A549 (cell line): ENCODE measurements at regions not wholly inside any gene's neighbourhood (a gene's known extent, or its start where the extent isn't known, plus 50 kb on each side); places are given as distances from the start of the nearest gene placed in this dataset.

Source experiments
- ATAC-seq, 2 experiments: fragments of 200-7000 bp in 1 of 2; fragments of >200 bp in 1 of 2; cut with Nextera tagmentation in 1 of 2; cut with Tn5 transposase in 1 of 2; 3 replicates each; pipeline versions ENCODE4 v1.8.0 to v1.9.1; 2018 to 2020; ENCODE audit warnings: mild to moderate bottlenecking in 1 of 2, moderate library complexity in 1 of 2
- CTCF ChIA-PET: fragments of 300-600 bp; sonication (Branson Sonifier 250); formaldehyde crosslinking; extraction: SDS; loops from one replicate; lab custom pipeline; 2021; ENCODE audit warnings: antibody characterized with exemption, inconsistent platforms; lab: Yijun Ruan, JAX
- POLR2A ChIA-PET: fragments of 350-600 bp; formaldehyde crosslinking; extraction: SDS; loops from one replicate; lab custom pipeline; 2021; ENCODE audit warnings: antibody characterized with exemption, inconsistent platforms; lab: Yijun Ruan, JAX
- DNase-seq, 2 experiments: peaks; one replicate each; pipeline versions ENCODE4 v3.0.0 to v3.0.0-alpha.2; 2011 to 2016; ENCODE audit warnings: low read depth in 1 of 2, low spot score in 1 of 2
- FAIRE-seq: peaks from 2 replicates; lab custom pipeline; 2011; peaks lifted over from hg19 to GRCh38; lab: Jason Lieb, UNC
- H3K27ac ChIP-seq, 2 experiments: fragments of >200 bp; sonication (Bioruptor Twin); formaldehyde crosslinking; 3 replicates each; pipeline ENCODE4 v1.5.1; 2016 to 2017
- H3K4me1 ChIP-seq: fragments of >200 bp; sonication (Bioruptor Twin); formaldehyde crosslinking; 3 replicates; pipeline ENCODE4 v1.6.1; 2016
- H3K4me2 ChIP-seq: fragments of >200 bp; sonication (Bioruptor Twin); formaldehyde crosslinking; 3 replicates; pipeline ENCODE4 v1.6.1; 2016
- H3K4me3 ChIP-seq: fragments of >200 bp; sonication (Bioruptor Twin); formaldehyde crosslinking; 3 replicates; pipeline ENCODE4 v1.5.1; 2016
- H3K9me3 ChIP-seq: fragments of >200 bp; sonication (Bioruptor Twin); formaldehyde crosslinking; 3 replicates; pipeline ENCODE4 v1.6.1; 2016
- BHLHE40 ChIP-seq: IDR thresholded peaks from 2 replicates; pipeline ENCODE4 v1.6.1; 2012; ENCODE audit warnings: low read depth, low read length, inconsistent platforms
- CBX8 ChIP-seq: fragments of 200-600 bp; sonication (generic); IDR thresholded peaks from 2 replicates; pipeline ENCODE4 v1.6.1; 2016
- EHMT2 ChIP-seq: fragments of 200-600 bp; sonication (generic); IDR thresholded peaks from 2 replicates; pipeline ENCODE4 v1.6.1; 2016; ENCODE audit warnings: antibody characterized with exemption, low read depth, mild to moderate bottlenecking, moderate library complexity
- EP300 ChIP-seq, 2 experiments: fragments of >200 bp; sonication (Bioruptor Twin); formaldehyde crosslinking; IDR thresholded peaks; 2 replicates in 1 of 2; 3 replicates in 1 of 2; pipeline ENCODE4 v1.6.1; 2016 to 2017
- FOSL2 ChIP-seq, 2 experiments: fragments of 450-650 bp in 1 of 2; fragments of >200 bp in 1 of 2; sonication (Bioruptor Twin) in 1 of 2; formaldehyde crosslinking; IDR thresholded peaks; 2 replicates each; pipeline versions ENCODE4 v1.5.0 to v1.6.1; 2016 to 2020; ENCODE audit warnings: mild to moderate bottlenecking in 1 of 2, moderate library complexity in 1 of 2
- GATA3 ChIP-seq: IDR thresholded peaks from 2 replicates; pipeline ENCODE4 v1.6.1; 2012; ENCODE audit warnings: borderline replicate concordance
- HDAC2 ChIP-seq: fragments of 200-600 bp; sonication (generic); IDR thresholded peaks from 2 replicates; pipeline ENCODE4 v1.6.1; 2016
- HEYL ChIP-seq: fragments of 250-450 bp; sonication (Bioruptor Pico); IDR thresholded peaks from 2 replicates; pipeline ENCODE4 v1.8.0; 2021; ENCODE audit warnings: mild to moderate bottlenecking, moderate library complexity
- HOXB13 ChIP-seq: fragments of 250-450 bp; sonication (Bioruptor Pico); IDR thresholded peaks from 2 replicates; pipeline ENCODE4 v1.5.0; 2020; ENCODE audit warnings: low read depth, mild to moderate bottlenecking, moderate library complexity
- JUNB ChIP-seq: fragments of >200 bp; sonication (Bioruptor Twin); formaldehyde crosslinking; IDR thresholded peaks from 2 replicates; pipeline ENCODE4 v1.6.1; 2016
- KDM1A ChIP-seq: fragments of 200-600 bp; sonication (generic); IDR thresholded peaks from 2 replicates; pipeline ENCODE4 v1.6.1; 2016; ENCODE audit warnings: low read depth, mild to moderate bottlenecking
- MAZ ChIP-seq: fragments of 150-350 bp; IDR thresholded peaks from 2 replicates; pipeline ENCODE4 v1.6.1; 2014; ENCODE audit warnings: antibody characterized with exemption, low read depth, low read length, borderline replicate concordance
- MYC ChIP-seq: IDR thresholded peaks from 2 replicates; pipeline ENCODE4 v1.6.1; 2012; ENCODE audit warnings: mild to moderate bottlenecking, inconsistent platforms, low read length, improper control_type of control experiment, borderline replicate concordance
- NPAS2 ChIP-seq: fragments of 250-450 bp; sonication (Bioruptor Pico); IDR thresholded peaks from 2 replicates; pipeline ENCODE4 v1.8.0; 2022; ENCODE audit warnings: mild to moderate bottlenecking, moderate library complexity, borderline replicate concordance
- PHF8 ChIP-seq: fragments of 200-600 bp; sonication (generic); IDR thresholded peaks from 2 replicates; pipeline ENCODE4 v1.6.1; 2016; ENCODE audit warnings: low read depth, mild to moderate bottlenecking, antibody characterized with exemption, moderate library complexity, borderline replicate concordance
- POLR2AphosphoS2 ChIP-seq: conservative IDR thresholded peaks from 2 replicates; pipeline ENCODE4 v1.6.1; 2012; ENCODE audit warnings: low read length, improper control_type of control experiment, inconsistent platforms
- RFX5 ChIP-seq: fragments of 450-650 bp; IDR thresholded peaks from 2 replicates; pipeline ENCODE4 v1.7.1; 2014; ENCODE audit warnings: antibody characterized with exemption, mild to moderate bottlenecking, moderate library complexity
- SMC3 ChIP-seq: fragments of >200 bp; sonication (Bioruptor Twin); formaldehyde crosslinking; IDR thresholded peaks from 3 replicates; pipeline ENCODE4 v1.6.1; 2018; ENCODE audit warnings: inconsistent platforms
- TFCP2L1 ChIP-seq: fragments of 250-450 bp; sonication (Bioruptor Pico); IDR thresholded peaks from 2 replicates; pipeline ENCODE4 v1.5.0; 2021; ENCODE audit warnings: mild to moderate bottlenecking
- TP53 ChIP-seq: fragments of 250-450 bp; sonication (Bioruptor Pico); IDR thresholded peaks from 2 replicates; pipeline ENCODE4 v1.5.0; 2021; ENCODE audit warnings: mild to moderate bottlenecking, moderate library complexity
- ZNF302 ChIP-seq: fragments of 250-450 bp; sonication (Bioruptor Pico); IDR thresholded peaks from 2 replicates; pipeline ENCODE4 v1.9.0; 2021; ENCODE audit warnings: inconsistent platforms, mild to moderate bottlenecking, moderate library complexity
- ZSCAN20 ChIP-seq: fragments of 250-450 bp; sonication (Bioruptor Pico); IDR thresholded peaks from 2 replicates; pipeline ENCODE4 v1.8.0; 2022; ENCODE audit warnings: mild to moderate bottlenecking, moderate library complexity
- WGBS: methylation state at CpG from one replicate; pipeline ENCODE4 v1.1.6; 2017; ENCODE audit errors: missing lambda C conversion rate; 5-methylcytosine and 5-hydroxymethylcytosine counted together
- TF ChIP-seq, protein P1 (sequence below): fragments of 450-650 bp; IDR thresholded peaks from 2 replicates; pipeline ENCODE4 v1.6.1; 2014; ENCODE audit warnings: antibody characterized with exemption
- TF ChIP-seq, protein P2 (sequence below): fragments of >200 bp; sonication (Bioruptor Twin); formaldehyde crosslinking; IDR thresholded peaks from 3 replicates; pipeline ENCODE4 v1.5.1; 2016
- TF ChIP-seq, protein P3 (sequence below): fragments of 150-350 bp; IDR thresholded peaks from 2 replicates; pipeline ENCODE4 v1.6.1; 2014; ENCODE audit warnings: low read depth, mild to moderate bottlenecking, low read length
- TF ChIP-seq, protein P4 (sequence below): IDR thresholded peaks from 2 replicates; pipeline ENCODE4 v1.6.1; 2012; ENCODE audit warnings: low read depth, borderline replicate concordance

DNA sequence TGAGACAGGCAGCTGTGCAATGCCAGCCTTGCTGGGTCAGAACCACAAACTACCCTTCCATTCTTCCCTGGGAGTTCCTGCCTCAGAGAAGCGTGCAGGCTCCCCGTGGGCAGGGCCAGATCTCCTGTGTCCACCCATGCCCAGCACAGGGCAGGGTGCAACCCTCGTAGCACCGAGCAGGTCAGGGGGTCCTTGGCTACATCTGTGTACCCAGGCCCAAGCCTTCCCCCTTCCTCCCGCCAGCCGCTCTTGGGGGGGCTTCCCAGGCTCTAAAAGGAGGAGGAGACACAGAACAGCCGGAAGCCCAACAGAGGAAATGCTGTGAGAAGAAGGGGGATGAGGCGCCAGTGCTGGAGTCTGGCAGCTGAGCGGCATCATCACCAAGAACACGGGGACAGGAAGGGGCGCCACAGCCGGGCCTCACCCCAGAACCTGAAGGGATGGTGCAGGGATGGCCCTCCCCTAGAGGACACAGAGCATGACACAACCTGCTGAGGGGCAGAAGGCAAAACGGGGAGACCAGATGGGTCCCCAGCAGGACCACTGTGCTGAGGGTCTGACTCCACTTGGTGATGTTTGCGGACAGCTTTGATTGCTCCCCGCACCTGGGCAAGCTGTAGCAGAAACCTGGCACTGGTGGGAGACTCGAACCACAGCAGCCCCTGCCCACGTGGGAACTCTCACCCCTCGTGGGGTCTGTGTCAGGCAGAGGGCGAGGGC lies 233.2 kb downstream of the NPHP4 start:
- Histone ChIP-seq H3K27ac (no peak overlapping the region), H3K4me3 (no peak overlapping the region), H3K4me1 (no peaks in the 10 kb centered on the region), H3K4me2 (no peak overlapping the region), H3K9me3 (no peaks in the 10 kb centered on the region; the same call in 2 of the 3 replicates)
- ATAC-seq, result no peak
- FAIRE-seq, result no peak
- DNase-seq, result no peak
- ChIA-PET CTCF (interaction anchor here (0.6 kb wide), 1 partner anchor 14 kb away, joined by 3 read pairs; no protein-coding TSS in a partner anchor), POLR2A (no interaction called here)
- WGBS, result 13% methylated on average over 12 of the region's 19 CpGs
- TF ChIP-seq HDAC2 (no peak), HEYL (CRISPR knock-in tag) (no peak), ZSCAN20 (no peak), EHMT2 (no peak), POLR2AphosphoS2 (no peak), RFX5 (no peak), TFCP2L1 (CRISPR knock-in tag) (no peak)
- TF ChIP-seq, protein P1, sequence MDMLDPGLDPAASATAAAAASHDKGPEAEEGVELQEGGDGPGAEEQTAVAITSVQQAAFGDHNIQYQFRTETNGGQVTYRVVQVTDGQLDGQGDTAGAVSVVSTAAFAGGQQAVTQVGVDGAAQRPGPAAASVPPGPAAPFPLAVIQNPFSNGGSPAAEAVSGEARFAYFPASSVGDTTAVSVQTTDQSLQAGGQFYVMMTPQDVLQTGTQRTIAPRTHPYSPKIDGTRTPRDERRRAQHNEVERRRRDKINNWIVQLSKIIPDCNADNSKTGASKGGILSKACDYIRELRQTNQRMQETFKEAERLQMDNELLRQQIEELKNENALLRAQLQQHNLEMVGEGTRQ, result no peak
- TF ChIP-seq, protein P2, sequence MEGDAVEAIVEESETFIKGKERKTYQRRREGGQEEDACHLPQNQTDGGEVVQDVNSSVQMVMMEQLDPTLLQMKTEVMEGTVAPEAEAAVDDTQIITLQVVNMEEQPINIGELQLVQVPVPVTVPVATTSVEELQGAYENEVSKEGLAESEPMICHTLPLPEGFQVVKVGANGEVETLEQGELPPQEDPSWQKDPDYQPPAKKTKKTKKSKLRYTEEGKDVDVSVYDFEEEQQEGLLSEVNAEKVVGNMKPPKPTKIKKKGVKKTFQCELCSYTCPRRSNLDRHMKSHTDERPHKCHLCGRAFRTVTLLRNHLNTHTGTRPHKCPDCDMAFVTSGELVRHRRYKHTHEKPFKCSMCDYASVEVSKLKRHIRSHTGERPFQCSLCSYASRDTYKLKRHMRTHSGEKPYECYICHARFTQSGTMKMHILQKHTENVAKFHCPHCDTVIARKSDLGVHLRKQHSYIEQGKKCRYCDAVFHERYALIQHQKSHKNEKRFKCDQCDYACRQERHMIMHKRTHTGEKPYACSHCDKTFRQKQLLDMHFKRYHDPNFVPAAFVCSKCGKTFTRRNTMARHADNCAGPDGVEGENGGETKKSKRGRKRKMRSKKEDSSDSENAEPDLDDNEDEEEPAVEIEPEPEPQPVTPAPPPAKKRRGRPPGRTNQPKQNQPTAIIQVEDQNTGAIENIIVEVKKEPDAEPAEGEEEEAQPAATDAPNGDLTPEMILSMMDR, result no peak
- TF ChIP-seq, protein P3, sequence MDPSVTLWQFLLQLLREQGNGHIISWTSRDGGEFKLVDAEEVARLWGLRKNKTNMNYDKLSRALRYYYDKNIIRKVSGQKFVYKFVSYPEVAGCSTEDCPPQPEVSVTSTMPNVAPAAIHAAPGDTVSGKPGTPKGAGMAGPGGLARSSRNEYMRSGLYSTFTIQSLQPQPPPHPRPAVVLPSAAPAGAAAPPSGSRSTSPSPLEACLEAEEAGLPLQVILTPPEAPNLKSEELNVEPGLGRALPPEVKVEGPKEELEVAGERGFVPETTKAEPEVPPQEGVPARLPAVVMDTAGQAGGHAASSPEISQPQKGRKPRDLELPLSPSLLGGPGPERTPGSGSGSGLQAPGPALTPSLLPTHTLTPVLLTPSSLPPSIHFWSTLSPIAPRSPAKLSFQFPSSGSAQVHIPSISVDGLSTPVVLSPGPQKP, result no peak

DNA sequence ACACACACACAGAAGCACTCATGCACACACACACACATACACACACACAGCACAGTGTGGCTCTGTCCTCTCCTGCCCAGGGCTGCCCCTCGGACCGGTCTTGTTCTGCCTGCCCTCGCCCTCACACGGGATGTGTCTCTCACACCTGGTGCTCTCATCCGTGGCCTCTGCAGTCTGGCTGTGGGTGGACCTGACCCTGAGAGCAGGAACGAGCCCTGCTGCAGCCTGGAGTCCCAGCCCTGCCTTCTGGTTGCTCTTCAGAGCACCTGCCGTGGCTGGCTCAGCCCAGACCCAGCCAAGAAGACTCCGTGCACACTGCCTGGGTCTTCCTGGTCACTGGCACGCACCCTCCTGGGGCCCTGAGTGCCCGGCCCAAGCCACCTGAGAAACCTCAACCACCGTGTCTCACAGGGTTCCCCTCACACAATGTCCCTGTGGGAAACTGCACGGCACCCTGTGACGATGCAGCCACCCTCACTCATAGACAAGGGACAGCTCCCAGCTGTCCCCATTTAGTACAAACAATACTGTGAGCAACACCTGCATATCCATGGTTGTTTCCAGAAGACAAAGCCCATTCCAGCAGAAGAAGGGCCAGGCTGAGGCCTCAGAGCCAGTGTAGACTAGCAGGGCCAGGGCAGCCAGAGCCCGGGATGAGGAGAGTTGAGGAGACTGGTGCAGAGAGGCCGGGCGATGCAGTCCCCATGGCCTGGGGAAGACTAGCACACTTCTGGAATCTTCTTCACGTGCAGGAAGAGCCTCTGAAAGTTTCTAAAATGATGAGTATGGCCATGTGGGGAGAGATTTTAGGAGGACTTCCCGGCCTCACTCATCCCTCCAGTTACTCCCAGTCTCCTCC lies 234.0 kb downstream of the NPHP4 start:
- WGBS, result 33% methylated on average over 7 of the region's 18 CpGs
- CTCF ChIA-PET, result interaction anchor here (1.0 kb wide), 1 partner anchor 248 kb away, joined by 3 read pairs; no protein-coding TSS in a partner anchor
- DNase-seq, result no peak
- no peak for TF ChIP-seq HOXB13 (CRISPR knock-in tag)
- TF ChIP-seq CBX8, result no peak
- TF ChIP-seq JUNB, result no peak
- TF ChIP-seq MYC, result no peak
- TF ChIP-seq FOSL2 (IDR thresholded peaks at IDR 0.05), result no peak
- TF ChIP-seq FOSL2 (CRISPR knock-in tag; IDR thresholded peaks at IDR 0.05), result no peak
- TF ChIP-seq BHLHE40, result no peak
- no peak for TF ChIP-seq GATA3
- TF ChIP-seq KDM1A, result no peak
- TF ChIP-seq NPAS2 (CRISPR knock-in tag), result no peak
- no peak for TF ChIP-seq EP300 (IDR thresholded peaks at IDR 0.05)
- TF ChIP-seq TFCP2L1 (CRISPR knock-in tag), result no peak
- TF ChIP-seq ZNF302 (CRISPR knock-in tag), result no peak
- TF ChIP-seq ZSCAN20, result no peak
- TF ChIP-seq TP53 (CRISPR knock-in tag), result no peak
- no peak for TF ChIP-seq PHF8
- TF ChIP-seq MAZ, result no peak
- no peak for TF ChIP-seq SMC3
- TF ChIP-seq, protein P4, sequence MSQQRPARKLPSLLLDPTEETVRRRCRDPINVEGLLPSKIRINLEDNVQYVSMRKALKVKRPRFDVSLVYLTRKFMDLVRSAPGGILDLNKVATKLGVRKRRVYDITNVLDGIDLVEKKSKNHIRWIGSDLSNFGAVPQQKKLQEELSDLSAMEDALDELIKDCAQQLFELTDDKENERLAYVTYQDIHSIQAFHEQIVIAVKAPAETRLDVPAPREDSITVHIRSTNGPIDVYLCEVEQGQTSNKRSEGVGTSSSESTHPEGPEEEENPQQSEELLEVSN, result no peak
- TF ChIP-seq HDAC2, result no peak
- TF ChIP-seq, all 56 proteins: peak for 0
- no peak for FAIRE-seq
- no peaks in the 10 kb centered on the region for H3K9me3 ChIP-seq
- H3K4me2 ChIP-seq, result no peak overlapping the region
- no peak overlapping the region for H3K27ac ChIP-seq
- POLR2A ChIA-PET, result no interaction called here
- no peak overlapping the region for H3K4me3 ChIP-seq
- H3K4me1 ChIP-seq, result no peaks in the 10 kb centered on the region
- no peak for ATAC-seq
